SKM-1 (cell line): ENCODE measurements at regions not wholly inside any gene's neighbourhood (a gene's known extent, or its start where the extent isn't known, plus 50 kb on each side); places are given as distances from the start of the nearest gene placed in this dataset.
"Not testable (repeated sequence)": the region's sequence is repeated elsewhere in the genome, so short reads cannot be mapped to it uniquely, and the experiment has no call there.

ENCODE experiments used
- DNase-seq: peaks from one replicate; lab custom pipeline; 2025; ENCODE audit not compliant: unreplicated experiment; lab: John Stamatoyannopoulos, UW

- no peak for DNase-seq
Measured at GRCh38 chr1:111063595-111063994, 76.3 kb downstream of the DRAM2 start.

- DNase-seq, result no peak
Measured at GRCh38 chr1:111062624-111063023, 77.3 kb downstream of the DRAM2 start.

- DNase-seq, result no peak
Measured at GRCh38 chr1:111062081-111062480, 77.8 kb downstream of the DRAM2 start.

- DNase-seq, result no peak
Measured at GRCh38 chr1:111054656-111055055, 85.2 kb downstream of the DRAM2 start.

GRCh38 chr1:111052246-111052645 is 87.6 kb downstream of the DRAM2 start:
- no peak for DNase-seq

GRCh38 chr1:111048253-111048652 is 84.5 kb upstream of the LRIF1 start:
- not testable (repeated sequence) for DNase-seq

GRCh38 chr1:111045033-111045722 is 81.5 kb upstream of the LRIF1 start:
- DNase-seq, result no peak

GRCh38 chr1:111032295-111032897 is 68.7 kb upstream of the LRIF1 start:
- DNase-seq, result peak; percentile 50

- DNase-seq, result peak; percentile 20
Measured at GRCh38 chr1:111030590-111030989, 66.9 kb upstream of the LRIF1 start.

- DNase-seq, result no peak
Measured at GRCh38 chr1:111025109-111025508, 61.4 kb upstream of the LRIF1 start.

- DNase-seq, result no peak
Measured at GRCh38 chr1:111015222-111015621, 51.5 kb upstream of the LRIF1 start.
